ENCODE measurements at regions not wholly inside any gene's neighbourhood (a gene's known extent, or its start where the extent isn't known, plus 50 kb on each side); places are given as distances from the start of the nearest gene placed in this dataset.

DNA sequence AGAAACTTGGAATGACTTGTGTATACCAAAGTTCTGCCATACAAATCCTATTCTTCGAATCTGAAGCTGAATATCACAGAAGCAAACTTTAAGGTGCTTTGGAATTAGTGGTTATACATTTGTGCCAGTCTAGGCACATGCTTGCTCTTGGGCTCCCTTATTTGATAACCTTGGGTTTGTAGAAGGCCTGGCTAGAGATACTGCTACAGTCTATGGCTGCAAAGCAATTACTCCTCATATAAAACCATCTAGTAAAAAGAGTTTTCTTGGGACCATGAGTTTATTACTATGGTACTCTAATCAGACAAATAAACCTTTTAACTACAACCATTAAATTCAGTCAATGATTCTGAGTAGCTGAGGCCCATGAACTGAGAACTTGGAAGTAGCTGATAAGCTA, 92.5 kb upstream of the SLC13A1 start:
- H3K4me3 Mint-ChIP-seq: no peak overlapping the region
- TF ChIP-seq NANOG (IDR thresholded peaks at IDR 0.05; ENCODE audit: borderline replicate concordance) (no peak), ZNF462 (CRISPR knock-in tag; IDR thresholded peaks at IDR 0.05) (no peak), ZNF114 (CRISPR knock-in tag; IDR thresholded peaks at IDR 0.05) (no peak), EZH2 (IDR thresholded peaks at IDR 0.05; ENCODE audit: low read depth, unreplicated experiment) (no peak), POLR2AphosphoS5 (IDR thresholded peaks at IDR 0.05; ENCODE audit: low read depth) (no peak), CREB1 (CRISPR knock-in tag; IDR thresholded peaks at IDR 0.05; ENCODE audit: low read depth) (no peak), JUNB (IDR thresholded peaks at IDR 0.05; ENCODE audit: unreplicated experiment) (no peak)
- TF ChIP-seq, protein P1, sequence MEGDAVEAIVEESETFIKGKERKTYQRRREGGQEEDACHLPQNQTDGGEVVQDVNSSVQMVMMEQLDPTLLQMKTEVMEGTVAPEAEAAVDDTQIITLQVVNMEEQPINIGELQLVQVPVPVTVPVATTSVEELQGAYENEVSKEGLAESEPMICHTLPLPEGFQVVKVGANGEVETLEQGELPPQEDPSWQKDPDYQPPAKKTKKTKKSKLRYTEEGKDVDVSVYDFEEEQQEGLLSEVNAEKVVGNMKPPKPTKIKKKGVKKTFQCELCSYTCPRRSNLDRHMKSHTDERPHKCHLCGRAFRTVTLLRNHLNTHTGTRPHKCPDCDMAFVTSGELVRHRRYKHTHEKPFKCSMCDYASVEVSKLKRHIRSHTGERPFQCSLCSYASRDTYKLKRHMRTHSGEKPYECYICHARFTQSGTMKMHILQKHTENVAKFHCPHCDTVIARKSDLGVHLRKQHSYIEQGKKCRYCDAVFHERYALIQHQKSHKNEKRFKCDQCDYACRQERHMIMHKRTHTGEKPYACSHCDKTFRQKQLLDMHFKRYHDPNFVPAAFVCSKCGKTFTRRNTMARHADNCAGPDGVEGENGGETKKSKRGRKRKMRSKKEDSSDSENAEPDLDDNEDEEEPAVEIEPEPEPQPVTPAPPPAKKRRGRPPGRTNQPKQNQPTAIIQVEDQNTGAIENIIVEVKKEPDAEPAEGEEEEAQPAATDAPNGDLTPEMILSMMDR (conservative IDR thresholded peaks at IDR 0.05; ENCODE audit: low read depth in 2 of 2): no peak

More for the DNA sequence above, 92.5 kb upstream of the SLC13A1 start:
- Mint-ChIP-seq H3K9me3 (no peaks in the 10 kb centered on the region), H3K27ac (no peak overlapping the region), H3K4me1 (peaks cover 9% of the 10 kb centered on the region; the same call in 2 of the 3 replicates), H3K27me3 (ENCODE audit: insufficient read depth, low read depth, poor library complexity) (no peaks in the 10 kb centered on the region), H3K36me3 (ENCODE audit: low read depth) (no peaks in the 10 kb centered on the region; the same call in 2 of the 3 replicates)
- Histone ChIP-seq H3K9me2 (ENCODE audit: insufficient read depth) (peaks cover 12% of the 10 kb centered on the region; the same call in 1 of the 2 replicates), H2AFZ (no peak overlapping the region), H3K27ac (ENCODE audit: low read depth) (no peak overlapping the region), H3K4me2 (no peak overlapping the region), H3K79me2 (replicated peaks; ENCODE audit: insufficient read depth) (no peaks in the 10 kb centered on the region), H3K4me3 (no peak overlapping the region), H3F3A (replicated peaks; ENCODE audit: low read depth) (no peaks in the 10 kb centered on the region), H4K20me1 (replicated peaks; ENCODE audit: insufficient read depth) (no peaks in the 10 kb centered on the region), H3K27me3 (ENCODE audit: insufficient read depth) (no peaks in the 10 kb centered on the region), H3K36me3 (ENCODE audit: insufficient read depth) (no peaks in the 10 kb centered on the region), H3K4me1 (ENCODE audit: insufficient read depth) (peaks cover 7% of the 10 kb centered on the region; the same call in 1 of the 2 replicates)
- ATAC-seq (no peak), DNase-seq (ENCODE audit: low spot score) (no peak)

All from GM23338 (cell line).